ENCODE measurements at regions not wholly inside any gene's neighbourhood (a gene's known extent, or its start where the extent isn't known, plus 50 kb on each side); places are given as distances from the start of the nearest gene placed in this dataset.

DNA sequence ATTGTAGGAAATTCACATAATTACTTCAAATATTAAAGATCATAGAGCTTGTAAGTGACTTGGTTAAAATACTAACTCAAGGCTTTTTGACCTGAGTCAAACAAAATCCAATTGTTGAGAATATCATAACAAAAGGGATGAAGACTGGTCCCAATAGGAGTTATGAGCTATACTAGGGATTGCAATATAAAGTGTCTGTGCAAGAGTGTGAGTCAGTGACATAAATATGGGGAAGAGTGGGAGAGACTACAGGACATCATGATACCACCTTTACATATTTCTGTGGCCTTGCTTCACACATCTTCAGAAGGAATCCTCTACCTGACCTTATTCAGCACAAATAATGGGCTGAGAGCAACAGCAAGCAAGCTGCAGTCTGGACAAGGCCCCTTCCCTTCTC, 180.9 kb upstream of the SLC24A2 start (continued):
- TF ChIP-seq, protein P1, sequence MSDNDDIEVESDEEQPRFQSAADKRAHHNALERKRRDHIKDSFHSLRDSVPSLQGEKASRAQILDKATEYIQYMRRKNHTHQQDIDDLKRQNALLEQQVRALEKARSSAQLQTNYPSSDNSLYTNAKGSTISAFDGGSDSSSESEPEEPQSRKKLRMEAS (IDR thresholded peaks at IDR 0.05), result no peak
- TF ChIP-seq BCL11A (IDR thresholded peaks at IDR 0.05; ENCODE audit: low read depth in 2 of 2, low read length in 2 of 2), result no peak
- no peak for TF ChIP-seq BRCA1 (IDR thresholded peaks at IDR 0.05; ENCODE audit: low read depth, low read length)

Data from H1 (cell line).